ENCODE measurements at regions not wholly inside any gene's neighbourhood (a gene's known extent, or its start where the extent isn't known, plus 50 kb on each side); places are given as distances from the start of the nearest gene placed in this dataset.
"Not testable (repeated sequence)": the region's sequence is repeated elsewhere in the genome, so short reads cannot be mapped to it uniquely, and the experiment has no call there.

DNA sequence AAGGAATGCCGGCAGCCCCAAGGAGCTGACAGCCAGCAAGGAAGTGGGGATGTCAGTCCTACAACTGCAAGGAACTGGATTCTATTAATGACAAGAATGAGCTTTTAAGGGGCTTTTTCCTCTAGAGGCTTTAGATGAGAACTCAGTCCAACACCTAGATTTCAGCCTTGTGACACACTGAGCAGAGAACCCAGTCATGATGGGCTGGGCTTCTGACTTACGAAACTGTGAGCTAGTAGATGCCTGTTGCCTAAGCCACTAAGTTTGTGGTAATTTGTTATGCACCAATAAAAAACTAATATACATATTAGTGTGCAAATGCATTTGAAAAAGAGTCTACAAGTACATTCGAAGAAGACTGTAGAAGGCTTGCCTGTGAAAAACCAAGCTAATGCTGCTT, 263.3 kb downstream of the SOX4 start:
- peak in 1 of 2 donors; percentile 52 for DNase-seq

- DNase-seq, result no peak
Measured at GRCh38 chr6:21858076-21858475, 264.5 kb downstream of the SOX4 start.

- DNase-seq, result no peak
Measured at GRCh38 chr6:21859193-21859735, 265.7 kb downstream of the SOX4 start.

DNA sequence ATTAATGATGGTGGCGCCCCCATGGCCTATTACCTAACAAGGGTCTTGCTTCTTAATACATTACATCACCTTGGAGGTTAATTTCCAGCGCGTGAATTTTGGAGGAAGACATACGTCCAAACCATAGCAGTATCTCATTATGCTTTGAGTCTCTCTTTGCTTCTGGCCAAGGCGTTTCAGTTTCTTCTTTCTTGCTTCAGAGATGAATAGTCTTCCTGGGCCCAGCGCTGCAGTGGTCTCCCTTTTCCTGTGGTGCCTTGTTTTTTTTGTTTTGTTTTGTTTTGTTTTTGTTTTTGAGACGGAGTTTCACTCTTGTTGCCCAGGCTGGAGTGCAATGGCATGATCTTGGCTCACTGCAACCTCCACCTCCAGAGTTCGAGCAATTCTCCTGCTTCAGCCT, 268.4 kb downstream of the SOX4 start:
- no peak for DNase-seq

GRCh38 chr6:21864206-21864605, 270.7 kb downstream of the SOX4 start:
- DNase-seq, result no peak

DNA sequence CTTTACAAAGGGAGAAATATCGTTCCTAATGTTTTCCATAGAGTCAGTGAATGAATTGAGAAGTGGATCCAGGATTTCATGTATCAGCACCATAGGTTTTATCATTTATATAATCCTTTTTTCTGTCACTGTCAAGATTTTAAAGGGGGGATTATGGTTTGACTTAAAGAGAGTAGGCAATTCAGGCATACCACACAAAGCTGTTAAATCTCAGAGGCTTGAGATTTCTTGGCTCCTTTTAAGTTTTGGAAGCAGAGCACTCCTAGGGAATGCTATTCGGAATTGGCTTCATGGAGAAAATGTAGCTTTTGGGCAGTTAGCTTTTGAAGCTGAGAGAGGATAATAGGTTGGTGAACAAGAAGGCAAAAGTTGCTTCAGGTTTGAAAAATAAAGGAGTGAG, 274.7 kb downstream of the SOX4 start:
- DNase-seq, result no peak

DNA sequence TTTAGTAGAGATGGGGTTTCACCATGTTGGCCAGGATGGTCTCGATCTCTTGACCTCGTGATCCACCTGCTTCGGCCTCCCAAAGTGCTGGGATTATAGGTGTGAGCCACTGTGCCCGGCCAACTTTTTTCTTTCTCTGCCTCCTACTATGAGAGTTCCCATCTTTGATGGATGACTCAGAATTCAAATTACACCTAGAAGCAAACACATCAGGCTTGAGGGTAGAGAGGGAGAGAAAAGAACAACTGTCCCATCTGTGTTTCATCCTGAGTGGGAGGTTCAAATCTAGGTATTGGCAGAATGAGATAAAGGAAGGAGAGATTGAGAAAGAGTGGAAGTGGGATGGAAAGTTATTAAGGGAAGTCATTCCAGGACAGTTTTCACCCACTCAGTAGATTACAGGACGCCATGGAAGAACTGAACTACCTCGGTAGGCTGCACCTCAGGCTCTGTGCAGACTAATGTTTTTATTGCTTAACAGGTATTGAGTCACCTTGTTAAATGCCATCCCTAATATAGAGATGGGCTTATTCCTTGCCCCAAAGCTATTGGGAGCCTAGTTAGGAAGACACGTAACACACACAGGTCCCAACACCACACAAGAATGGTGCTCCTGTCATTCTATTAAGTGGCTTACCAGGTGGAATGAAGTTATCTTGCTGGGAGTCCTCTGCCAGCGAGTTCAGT, 275.7 kb downstream of the SOX4 start:
- no peak for DNase-seq

- DNase-seq, result no peak
Measured at GRCh38 chr6:21870076-21870730, 276.7 kb downstream of the SOX4 start.

- DNase-seq, result no peak
Measured at GRCh38 chr6:21871831-21872230, 278.3 kb downstream of the SOX4 start.

- no peak for DNase-seq
Measured at GRCh38 chr6:21872749-21873148, 279.2 kb downstream of the SOX4 start.

DNA sequence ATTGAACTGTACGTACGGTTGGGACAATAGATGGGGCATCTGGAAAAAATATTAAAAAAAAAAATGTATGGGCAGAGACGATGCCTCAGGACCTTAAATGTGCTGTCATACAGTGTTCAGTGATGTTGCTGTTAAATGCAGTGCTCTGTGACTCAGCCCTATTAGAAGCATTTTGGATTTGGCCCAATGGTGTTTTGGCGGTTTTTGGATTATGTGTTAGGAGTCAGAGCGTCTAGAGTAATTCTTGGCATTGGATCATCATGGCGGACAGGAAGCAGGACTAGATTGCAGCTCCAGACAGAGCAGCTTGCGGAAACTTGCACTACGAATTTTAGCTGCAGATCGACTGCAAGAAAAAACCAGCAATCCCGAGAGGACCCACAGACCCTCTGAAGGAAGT, 280.0 kb downstream of the SOX4 start:
- no peak for DNase-seq

- DNase-seq, result no peak
Measured at GRCh38 chr6:21874372-21874771, 280.8 kb downstream of the SOX4 start.

DNA sequence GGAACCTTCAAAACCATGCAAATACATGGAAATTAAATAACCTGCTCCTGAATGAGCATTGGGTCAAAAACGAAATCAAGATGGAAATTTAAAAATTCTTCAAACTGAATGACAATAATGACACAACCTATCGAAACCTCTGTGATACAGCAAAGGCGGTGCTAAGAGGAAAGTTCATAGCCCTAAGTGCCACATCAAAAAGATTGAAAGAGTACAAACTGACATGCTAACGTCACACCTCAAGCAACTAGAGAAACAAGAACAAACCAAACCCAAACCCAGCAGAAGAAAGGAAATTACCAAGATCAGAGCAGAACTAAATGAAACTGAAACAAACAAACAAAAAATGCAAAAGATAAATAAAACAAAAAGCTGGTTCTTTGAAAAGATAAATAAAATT, 283.5 kb downstream of the SOX4 start:
- not testable (repeated sequence) for DNase-seq

DNA sequence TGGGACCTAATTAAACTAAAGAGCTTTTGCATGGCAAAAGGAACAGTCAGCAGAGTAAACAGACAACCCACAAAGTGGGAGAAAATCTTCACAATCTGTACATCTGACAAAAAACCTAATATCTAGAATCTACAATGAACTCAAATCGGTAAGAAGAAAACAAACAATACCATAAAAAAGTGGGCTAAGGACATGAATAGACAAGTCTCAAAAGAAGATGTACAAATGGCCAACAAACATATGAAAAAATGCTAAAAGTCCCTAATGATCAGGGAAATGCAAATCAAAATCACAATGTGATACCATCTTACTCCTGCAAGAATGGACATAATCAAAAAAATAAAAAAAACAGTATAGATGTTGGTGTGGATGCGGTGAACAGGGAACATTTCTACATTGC, 286.7 kb downstream of the SOX4 start:
- not testable (repeated sequence) for DNase-seq

DNA sequence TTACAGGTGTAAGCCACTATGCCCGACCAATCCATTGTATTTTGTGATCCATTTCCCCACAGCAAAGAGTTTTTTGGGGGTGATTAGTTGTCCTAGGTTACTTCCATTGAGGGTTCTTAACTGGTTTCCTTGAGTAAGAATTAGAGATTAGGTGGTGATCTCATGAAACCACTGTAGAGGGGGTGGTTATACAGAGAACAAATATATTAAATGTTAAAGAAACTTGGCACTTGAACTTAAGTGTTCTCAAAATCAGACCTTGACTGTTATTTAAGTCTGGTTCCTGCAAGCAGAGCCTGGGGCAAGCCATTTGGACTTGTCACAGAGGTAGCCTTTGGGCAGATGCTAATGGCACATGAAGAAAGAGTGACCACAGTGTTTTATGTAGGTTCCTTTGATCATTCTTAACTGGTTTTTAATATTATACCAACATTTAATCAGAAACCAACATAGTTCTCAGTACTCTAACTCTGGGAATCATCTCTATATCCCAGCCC, 288.5 kb downstream of the SOX4 start:
- no peak for DNase-seq

- no peak for DNase-seq
Measured at GRCh38 chr6:21883595-21884328, 290.2 kb downstream of the SOX4 start.

DNA sequence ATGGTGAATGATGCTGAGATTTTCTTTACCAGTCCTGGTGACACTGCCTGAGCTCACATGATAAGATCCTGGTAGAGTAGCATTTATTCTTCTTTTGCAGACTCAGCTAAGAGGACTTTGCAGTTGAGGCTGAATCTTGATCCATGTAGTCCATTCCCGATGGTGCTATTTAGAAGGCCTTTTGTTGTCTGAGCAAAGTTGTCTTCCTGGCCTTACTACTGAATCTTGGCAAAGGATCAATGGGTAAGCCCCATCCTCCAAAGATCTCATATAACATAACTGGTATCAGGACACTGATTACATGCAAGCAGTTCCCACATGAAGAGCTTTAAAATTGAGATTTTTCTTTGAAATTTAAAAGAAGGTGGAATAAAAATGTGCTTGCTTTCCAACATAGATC, 291.6 kb downstream of the SOX4 start:
- no peak for DNase-seq

DNA sequence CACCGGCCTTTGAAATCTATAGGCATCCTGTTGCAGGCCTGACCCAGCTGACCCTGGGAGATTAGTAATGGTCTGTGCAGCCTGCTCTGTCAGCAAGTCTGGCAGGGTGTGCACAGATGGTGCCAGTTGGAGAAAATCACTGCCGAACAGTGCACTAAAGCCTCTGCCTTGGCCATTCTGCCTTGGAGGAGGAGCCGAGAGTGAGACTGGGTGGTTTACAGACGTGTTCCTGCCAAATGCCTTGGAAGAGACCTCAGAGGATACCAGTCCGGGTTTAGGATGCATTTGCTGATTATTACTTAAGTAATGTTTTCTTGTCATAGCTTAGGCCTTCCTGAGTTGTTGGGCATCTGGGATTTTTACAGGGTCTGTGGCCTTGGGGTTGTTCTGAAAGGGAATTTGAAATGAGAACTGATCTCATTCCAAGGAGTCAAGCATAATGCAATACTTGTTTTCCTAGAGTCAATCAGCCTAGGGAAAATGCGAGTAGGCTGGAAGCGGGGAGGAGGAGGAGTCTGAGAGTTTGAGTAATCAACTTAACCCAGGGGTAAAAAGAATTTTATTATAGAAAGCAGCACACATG, 292.1 kb downstream of the SOX4 start:
- DNase-seq, result no peak

DNA sequence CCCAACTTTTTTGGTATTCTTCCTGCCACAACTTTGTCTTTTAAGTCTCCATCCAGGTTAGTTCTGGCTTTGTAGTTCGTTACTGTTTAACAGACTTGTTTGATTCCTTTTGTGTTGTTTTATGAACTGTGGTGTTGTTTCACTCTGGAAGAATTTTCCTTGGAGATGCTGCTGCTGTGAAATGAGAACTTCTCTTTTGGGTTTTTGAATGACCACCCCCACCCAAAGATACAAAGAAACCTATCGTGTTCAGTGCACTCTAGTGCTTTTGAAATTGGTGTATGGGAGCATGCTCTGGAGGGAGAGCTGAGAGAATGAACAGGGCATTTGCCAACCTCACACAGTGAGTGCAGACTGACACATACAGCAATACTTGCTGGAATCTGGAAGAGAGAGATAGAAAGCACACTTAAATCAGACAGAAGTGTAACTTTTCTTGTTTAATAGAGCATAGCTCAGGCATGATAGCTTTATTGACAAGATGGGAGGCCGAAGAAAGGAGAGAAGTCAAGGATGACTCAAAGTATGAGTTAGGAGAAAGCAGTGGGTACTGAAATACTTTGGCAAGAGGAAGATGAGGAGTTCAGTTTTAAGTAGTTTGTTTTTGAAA, 293.1 kb downstream of the SOX4 start:
- no peak for DNase-seq

DNA sequence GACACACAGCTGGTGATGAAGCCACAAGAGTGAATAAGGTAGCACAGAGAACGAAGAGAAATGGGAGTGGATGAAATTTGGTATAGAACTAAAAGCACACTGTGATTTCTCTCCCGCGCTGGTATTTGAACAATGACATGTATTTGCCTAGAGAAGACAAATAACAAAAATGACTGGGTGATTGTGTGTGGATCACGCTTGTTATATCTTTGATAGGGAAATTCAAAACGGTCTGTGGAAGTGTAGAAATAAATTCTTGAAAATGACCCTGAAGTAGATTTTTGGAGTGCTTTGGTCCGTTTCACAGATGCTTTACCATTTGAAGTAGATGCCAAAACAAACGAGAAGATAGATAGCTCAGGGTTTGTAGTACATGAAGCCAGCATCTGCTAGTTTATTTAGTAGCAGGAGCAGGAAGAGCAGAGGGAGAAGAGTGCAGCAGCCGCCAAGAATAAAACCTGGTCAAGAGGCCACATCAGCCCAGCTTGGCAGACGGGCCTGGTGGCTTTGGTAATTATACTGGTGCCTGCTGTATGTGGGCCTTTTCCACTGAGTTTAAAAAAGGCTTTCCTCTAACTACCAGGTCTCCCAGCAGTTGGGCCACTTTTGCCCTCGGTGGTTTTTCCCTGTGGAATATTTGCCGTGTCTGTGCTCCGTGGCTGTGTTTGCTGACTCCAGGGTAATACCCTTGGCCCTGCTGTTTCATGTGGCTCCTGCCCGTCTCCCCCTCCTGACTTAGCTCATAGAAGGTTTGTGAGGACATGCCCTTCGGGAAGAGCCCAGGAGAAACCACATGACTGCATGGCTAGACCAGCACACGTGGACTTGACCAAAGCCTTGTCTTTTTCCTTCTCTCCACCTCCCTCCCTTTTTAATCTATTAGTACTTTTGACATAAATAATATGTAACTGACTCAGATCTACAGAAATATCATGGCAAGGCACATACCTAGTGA, 294.0 kb downstream of the SOX4 start:
- no peak for DNase-seq

DNA sequence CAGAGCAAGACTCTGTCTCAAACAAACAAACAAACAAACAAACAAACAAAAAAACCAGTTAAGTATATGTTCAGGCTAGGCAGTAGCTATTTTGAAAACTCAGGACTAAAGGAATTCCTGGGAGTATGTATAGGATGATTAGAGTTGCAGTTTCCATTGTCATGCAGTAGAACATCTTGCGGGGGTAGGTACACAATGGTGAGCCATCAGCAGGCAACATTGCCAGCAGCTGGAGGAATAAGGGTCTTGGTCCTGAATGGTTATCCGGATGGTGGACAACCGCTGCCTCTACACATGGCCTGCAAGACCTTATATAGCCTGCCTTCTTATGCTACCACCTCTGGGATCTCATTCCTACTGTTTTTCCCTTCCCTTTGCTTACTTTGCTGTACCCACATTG, 297.5 kb downstream of the SOX4 start:
- no peak for DNase-seq

- no peak for DNase-seq
Measured at GRCh38 chr6:21893793-21894192, 300.2 kb downstream of the SOX4 start.
